ENCODE measurements at regions not wholly inside any gene's neighbourhood (a gene's known extent, or its start where the extent isn't known, plus 50 kb on each side); places are given as distances from the start of the nearest gene placed in this dataset.
A peak's percentile ranks its signal among the peaks of the same experiment; 100 is the strongest.

- Histone ChIP-seq H3K27ac (no peak overlapping the region), H3K4me1 (ENCODE audit: low read depth) (peaks cover 6% of the 10 kb centered on the region), H3K27me3 (no peaks in the 10 kb centered on the region), H3K9me3 (ENCODE audit: low read depth) (no peaks in the 10 kb centered on the region), H3K4me3 (no peak overlapping the region), H3K36me3 (no peaks in the 10 kb centered on the region)
- no peak for TF ChIP-seq CTCF (IDR thresholded peaks at IDR 0.05; ENCODE audit: low read depth, low read length)
- peak in 1 of 2 donors; percentile 5 for DNase-seq (ENCODE audit: low read depth in 1 of 2, low spot score in 1 of 2)
These were observed 315.6 kb downstream of the GPAT3 start for GRCh38 chr4:83851261-83852084.

- TF ChIP-seq CTCF (IDR thresholded peaks at IDR 0.05; ENCODE audit: low read depth, low read length), result no peak
- Histone ChIP-seq H3K9me3 (ENCODE audit: low read depth) (no peaks in the 10 kb centered on the region), H3K4me1 (ENCODE audit: low read depth) (peaks cover 6% of the 10 kb centered on the region), H3K4me3 (no peak overlapping the region), H3K36me3 (no peaks in the 10 kb centered on the region), H3K27ac (no peak overlapping the region), H3K27me3 (no peaks in the 10 kb centered on the region)
- DNase-seq (ENCODE audit: low read depth in 1 of 2, low spot score in 1 of 2), result peak in 1 of 2 donors; percentile 5
These were observed 314.5 kb downstream of the GPAT3 start for GRCh38 chr4:83850435-83850834.

- Histone ChIP-seq H3K4me3 (no peak overlapping the region), H3K36me3 (no peaks in the 10 kb centered on the region), H3K4me1 (ENCODE audit: low read depth) (peaks cover 5% of the 10 kb centered on the region), H3K27me3 (no peaks in the 10 kb centered on the region), H3K9me3 (ENCODE audit: low read depth) (no peaks in the 10 kb centered on the region), H3K27ac (no peak overlapping the region)
- TF ChIP-seq CTCF (IDR thresholded peaks at IDR 0.05; ENCODE audit: low read depth, low read length), result no peak
- DNase-seq (ENCODE audit: low read depth in 1 of 2, low spot score in 1 of 2), result no peak
These were observed 310.4 kb downstream of the GPAT3 start for GRCh38 chr4:83846193-83846830.

GRCh38 chr4:83839615-83840014 lies 303.7 kb downstream of the GPAT3 start:
- H3K9me3 ChIP-seq (ENCODE audit: low read depth), result no peaks in the 10 kb centered on the region
- no peaks in the 10 kb centered on the region for H3K36me3 ChIP-seq
- no peak for DNase-seq (ENCODE audit: low read depth in 1 of 2, low spot score in 1 of 2)
- no peak for TF ChIP-seq CTCF (IDR thresholded peaks at IDR 0.05; ENCODE audit: low read depth, low read length)
- no peaks in the 10 kb centered on the region for H3K4me1 ChIP-seq (ENCODE audit: low read depth)
- H3K27ac ChIP-seq, result no peak overlapping the region
- H3K27me3 ChIP-seq, result no peaks in the 10 kb centered on the region
- H3K4me3 ChIP-seq, result no peak overlapping the region

- TF ChIP-seq CTCF (IDR thresholded peaks at IDR 0.05; ENCODE audit: low read depth, low read length), result no peak
- no peaks in the 10 kb centered on the region for H3K4me1 ChIP-seq (ENCODE audit: low read depth)
- H3K9me3 ChIP-seq (ENCODE audit: low read depth), result no peaks in the 10 kb centered on the region
- no peaks in the 10 kb centered on the region for H3K27me3 ChIP-seq
- no peaks in the 10 kb centered on the region for H3K36me3 ChIP-seq
- H3K4me3 ChIP-seq, result no peak overlapping the region
- DNase-seq (ENCODE audit: low read depth in 1 of 2, low spot score in 1 of 2), result no peak
- no peak overlapping the region for H3K27ac ChIP-seq
These were observed 301.9 kb downstream of the GPAT3 start for GRCh38 chr4:83837614-83838308.
